Activated T-helper 17 cell treated with anti-CD3 and anti-CD28 coated beads, Interleukin-2, amount 50 U/mL, for 72 hours (primary cell): ENCODE measurements at regions not wholly inside any gene's neighbourhood (a gene's known extent, or its start where the extent isn't known, plus 50 kb on each side); places are given as distances from the start of the nearest gene placed in this dataset.
"Not testable (repeated sequence)": the region's sequence is repeated elsewhere in the genome, so short reads cannot be mapped to it uniquely, and the experiment has no call there.

Source experiments
- ATAC-seq: fragments of 150-1000 bp; cut with Tn5 transposase; replicated peaks from 2 replicates; pipeline ENCODE4 v1.10.0; 2021; ENCODE audit warnings: mild to moderate bottlenecking, moderate library complexity
- H3K27ac Mint-ChIP-seq: one replicate; pipeline ENCODE4 v1.8.0; 2022; ENCODE audit warnings: mixed read lengths
- H3K27me3 Mint-ChIP-seq: one replicate; pipeline ENCODE4 v1.8.0; 2022; ENCODE audit warnings: mixed read lengths
- H3K36me3 Mint-ChIP-seq: one replicate; pipeline ENCODE4 v1.8.0; 2022; ENCODE audit warnings: low read depth, mild to moderate bottlenecking, mixed read lengths
- H3K4me1 Mint-ChIP-seq: one replicate; pipeline ENCODE4 v1.8.0; 2022; ENCODE audit warnings: mixed read lengths
- H3K4me3 Mint-ChIP-seq: one replicate; pipeline ENCODE4 v1.8.0; 2022; ENCODE audit warnings: mild to moderate bottlenecking, mixed read lengths
- H3K9me3 Mint-ChIP-seq: one replicate; pipeline ENCODE4 v1.8.0; 2022; ENCODE audit warnings: mixed read lengths

GRCh38 chr2:16190446-16191270 lies 250.3 kb downstream of the MYCN start:
- Mint-ChIP-seq H3K27ac (no peak overlapping the region), H3K36me3 (no peaks in the 10 kb centered on the region), H3K9me3 (no peaks in the 10 kb centered on the region), H3K4me1 (no peaks in the 10 kb centered on the region), H3K4me3 (no peak overlapping the region), H3K27me3 (no peaks in the 10 kb centered on the region)
- no peak for ATAC-seq

- H3K27me3 Mint-ChIP-seq = no peaks in the 10 kb centered on the region
- H3K9me3 Mint-ChIP-seq = no peaks in the 10 kb centered on the region
- ATAC-seq = no peak
- no peaks in the 10 kb centered on the region for H3K36me3 Mint-ChIP-seq
- H3K4me3 Mint-ChIP-seq = no peak overlapping the region
- H3K4me1 Mint-ChIP-seq = no peaks in the 10 kb centered on the region
- no peak overlapping the region for H3K27ac Mint-ChIP-seq
Measured at GRCh38 chr2:16189836-16190160, 249.4 kb downstream of the MYCN start.

GRCh38 chr2:16189029-16189835 lies 248.9 kb downstream of the MYCN start:
- H3K27ac Mint-ChIP-seq = no peak overlapping the region
- ATAC-seq = no peak
- H3K4me1 Mint-ChIP-seq = no peaks in the 10 kb centered on the region
- no peaks in the 10 kb centered on the region for H3K36me3 Mint-ChIP-seq
- H3K4me3 Mint-ChIP-seq = no peak overlapping the region
- H3K9me3 Mint-ChIP-seq = no peaks in the 10 kb centered on the region
- H3K27me3 Mint-ChIP-seq = peaks cover 3% of the 10 kb centered on the region

GRCh38 chr2:16188261-16188890 lies 248.0 kb downstream of the MYCN start:
- peaks cover 3% of the 10 kb centered on the region for H3K27me3 Mint-ChIP-seq
- no peaks in the 10 kb centered on the region for H3K9me3 Mint-ChIP-seq
- no peak overlapping the region for H3K4me3 Mint-ChIP-seq
- no peaks in the 10 kb centered on the region for H3K36me3 Mint-ChIP-seq
- no peaks in the 10 kb centered on the region for H3K4me1 Mint-ChIP-seq
- no peak for ATAC-seq
- H3K27ac Mint-ChIP-seq = no peak overlapping the region

- Mint-ChIP-seq H3K4me3 (no peak overlapping the region), H3K36me3 (no peaks in the 10 kb centered on the region), H3K27ac (no peak overlapping the region), H3K27me3 (peaks cover 3% of the 10 kb centered on the region), H3K9me3 (no peaks in the 10 kb centered on the region), H3K4me1 (no peaks in the 10 kb centered on the region)
- no peak for ATAC-seq
Measured at GRCh38 chr2:16187482-16187817, 247.1 kb downstream of the MYCN start.

GRCh38 chr2:16186661-16187481 lies 246.5 kb downstream of the MYCN start:
- Mint-ChIP-seq H3K4me1 (no peaks in the 10 kb centered on the region), H3K4me3 (no peak overlapping the region), H3K36me3 (no peaks in the 10 kb centered on the region), H3K27ac (no peak overlapping the region), H3K9me3 (no peaks in the 10 kb centered on the region), H3K27me3 (peaks cover 3% of the 10 kb centered on the region)
- no peak for ATAC-seq

GRCh38 chr2:16185801-16186272 lies 245.5 kb downstream of the MYCN start:
- Mint-ChIP-seq H3K9me3 (no peaks in the 10 kb centered on the region), H3K27ac (no peak overlapping the region), H3K27me3 (peaks cover 3% of the 10 kb centered on the region), H3K4me3 (no peak overlapping the region), H3K4me1 (no peaks in the 10 kb centered on the region), H3K36me3 (no peaks in the 10 kb centered on the region)
- no peak for ATAC-seq

- no peak for ATAC-seq
- Mint-ChIP-seq H3K36me3 (no peaks in the 10 kb centered on the region), H3K4me3 (no peak overlapping the region), H3K27me3 (peaks cover 3% of the 10 kb centered on the region), H3K9me3 (no peaks in the 10 kb centered on the region), H3K27ac (no peak overlapping the region), H3K4me1 (no peaks in the 10 kb centered on the region)
Measured at GRCh38 chr2:16184945-16185660, 244.8 kb downstream of the MYCN start.

GRCh38 chr2:16184341-16184890 lies 244.1 kb downstream of the MYCN start:
- Mint-ChIP-seq H3K4me3 (no peak overlapping the region), H3K27me3 (peaks cover 8% of the 10 kb centered on the region), H3K4me1 (no peaks in the 10 kb centered on the region), H3K9me3 (no peaks in the 10 kb centered on the region), H3K36me3 (no peaks in the 10 kb centered on the region), H3K27ac (no peak overlapping the region)
- ATAC-seq = no peak

GRCh38 chr2:16183345-16183744 lies 243.0 kb downstream of the MYCN start:
- no peaks in the 10 kb centered on the region for H3K4me1 Mint-ChIP-seq
- no peak overlapping the region for H3K4me3 Mint-ChIP-seq

GRCh38 chr2:16182841-16183240 lies 242.5 kb downstream of the MYCN start:
- Mint-ChIP-seq H3K36me3 (no peaks in the 10 kb centered on the region), H3K9me3 (no peaks in the 10 kb centered on the region), H3K4me1 (no peaks in the 10 kb centered on the region), H3K27ac (no peak overlapping the region), H3K27me3 (peaks cover 8% of the 10 kb centered on the region), H3K4me3 (no peak overlapping the region)
- ATAC-seq = no peak

More at GRCh38 chr2:16183345-16183744, 243.0 kb downstream of the MYCN start:
- no peaks in the 10 kb centered on the region for H3K9me3 Mint-ChIP-seq
- no peaks in the 10 kb centered on the region for H3K36me3 Mint-ChIP-seq
- H3K27ac Mint-ChIP-seq = no peak overlapping the region
- ATAC-seq = no peak
- H3K27me3 Mint-ChIP-seq = peaks cover 8% of the 10 kb centered on the region

GRCh38 chr2:16182311-16182815 lies 242.0 kb downstream of the MYCN start:
- not testable (repeated sequence) for H3K9me3 Mint-ChIP-seq, H3K27me3 Mint-ChIP-seq, H3K4me1 Mint-ChIP-seq, ATAC-seq, H3K27ac Mint-ChIP-seq, H3K36me3 Mint-ChIP-seq, H3K4me3 Mint-ChIP-seq

GRCh38 chr2:16181741-16182090 lies 241.4 kb downstream of the MYCN start:
- no peak overlapping the region for H3K4me3 Mint-ChIP-seq
- no peaks in the 10 kb centered on the region for H3K9me3 Mint-ChIP-seq
- no peak overlapping the region for H3K27ac Mint-ChIP-seq
- H3K36me3 Mint-ChIP-seq = no peaks in the 10 kb centered on the region
- no peak for ATAC-seq
- no peaks in the 10 kb centered on the region for H3K4me1 Mint-ChIP-seq
- peaks cover 8% of the 10 kb centered on the region for H3K27me3 Mint-ChIP-seq
